H1 (cell line): ENCODE measurements at regions not wholly inside any gene's neighbourhood (a gene's known extent, or its start where the extent isn't known, plus 50 kb on each side); places are given as distances from the start of the nearest gene placed in this dataset.

ENCODE experiments used
- CTCF ChIA-PET: fragments of 300-600 bp; sonication (Branson Sonifier 250); formaldehyde crosslinking; loops from one replicate; lab custom pipeline; 2021; ENCODE audit not compliant: partially characterized antibody; lab: Charles Lee
- POLR2A ChIA-PET: fragments of 300-600 bp; sonication (Branson Sonifier 250); formaldehyde crosslinking; loops from one replicate; lab custom pipeline; 2021; ENCODE audit warnings: inconsistent platforms; ENCODE audit not compliant: partially characterized antibody; lab: Charles Lee
- DNase-seq, 2 experiments: peaks; one replicate each; pipeline versions ENCODE4 v3.0.0 to v3.0.0-alpha.2; 2010 to 2022; ENCODE audit warnings: low spot score in 2 of 2, low read depth in 1 of 2, mixed read lengths in 1 of 2
- FAIRE-seq: peaks from 2 replicates; lab custom pipeline; 2011; peaks lifted over from hg19 to GRCh38; lab: Jason Lieb, UNC
- H2AFZ ChIP-seq: 2 replicates; pipeline ENCODE4 v1.8.1; 2012; ENCODE audit warnings: low read length, inconsistent platforms
- H2AK5ac ChIP-seq: 2 replicates; pipeline ENCODE4 v1.6.1; 2013; ENCODE audit warnings: low read depth, low read length
- H2BK120ac ChIP-seq: replicated peaks from 2 replicates; pipeline ENCODE3; 2013; ENCODE audit warnings: low read depth, low read length, inconsistent platforms
- H2BK12ac ChIP-seq: 2 replicates; pipeline ENCODE4 v1.6.1; 2013; ENCODE audit warnings: low read depth, low read length
- H2BK15ac ChIP-seq: 2 replicates; pipeline ENCODE4 v1.6.1; 2013; ENCODE audit warnings: low read length
- H2BK20ac ChIP-seq: 2 replicates; pipeline ENCODE4 v1.6.1; 2013; ENCODE audit warnings: low read length
- H2BK5ac ChIP-seq: 2 replicates; pipeline ENCODE4 v1.6.1; 2013; ENCODE audit warnings: low read depth, low read length
- H3K14ac ChIP-seq: 2 replicates; pipeline ENCODE4 v1.6.1; 2013; ENCODE audit warnings: inconsistent platforms; ENCODE audit not compliant: insufficient read length
- H3K18ac ChIP-seq: 2 replicates; pipeline ENCODE4 v1.6.1; 2013; ENCODE audit warnings: low read length; ENCODE audit errors: extremely low read depth
- H3K23ac ChIP-seq: 2 replicates; pipeline ENCODE4 v1.6.1; 2013; ENCODE audit warnings: inconsistent platforms; ENCODE audit not compliant: insufficient read length
- H3K23me2 ChIP-seq: 2 replicates; pipeline ENCODE4 v1.6.1; 2013; ENCODE audit warnings: low read depth, low read length
- H3K27ac ChIP-seq: 2 replicates; pipeline ENCODE4 v1.6.1; 2011; ENCODE audit warnings: low read depth, low read length, inconsistent platforms
- H3K27me3 ChIP-seq, 4 experiments: replicated peaks in 1 of 4; 1 replicate in 1 of 4; 2 replicates in 3 of 4; pipeline versions ENCODE4 v1.6.1 to v1.8.1; 2011 to 2013; ENCODE audit warnings: low read length in 3 of 4, mild to moderate bottlenecking in 3 of 4, inconsistent platforms in 2 of 4, mixed read lengths in 2 of 4, moderate library complexity in 1 of 4; ENCODE audit not compliant: control insufficient read depth in 3 of 4, insufficient read depth in 3 of 4; ENCODE audit errors: extremely low read depth in 1 of 4
- H3K36me3 ChIP-seq, 4 experiments: 2 replicates each; pipeline versions ENCODE4 v1.6.1 to v1.8.1; 2011 to 2013; ENCODE audit warnings: mild to moderate bottlenecking in 4 of 4, low read length in 3 of 4, moderate library complexity in 2 of 4, control low read depth in 1 of 4, inconsistent platforms in 1 of 4; ENCODE audit not compliant: insufficient read depth in 4 of 4, control insufficient read depth in 2 of 4
- H3K4ac ChIP-seq: replicated peaks from 2 replicates; pipeline ENCODE3; 2013; ENCODE audit warnings: low read length, low read depth, mixed read lengths, inconsistent platforms; ENCODE audit not compliant: insufficient read length
- H3K4me1 ChIP-seq, 4 experiments: replicated peaks in 1 of 4; 1 replicate in 1 of 4; 2 replicates in 3 of 4; pipeline versions ENCODE4 v1.6.1 to v1.8.1; 2011 to 2013; ENCODE audit warnings: low read length in 3 of 4, inconsistent platforms in 2 of 4, mixed read lengths in 1 of 4; ENCODE audit not compliant: insufficient read depth in 4 of 4, control insufficient read depth in 3 of 4
- H3K4me2 ChIP-seq, 2 experiments: 2 replicates each; pipeline versions ENCODE4 v1.6.1 to v1.8.1; 2011 to 2013; ENCODE audit warnings: low read depth in 2 of 2, low read length in 2 of 2, control low read depth in 1 of 2, inconsistent platforms in 1 of 2, mild to moderate bottlenecking in 1 of 2; ENCODE audit not compliant: insufficient read depth in 1 of 2
- H3K4me3 ChIP-seq, 4 experiments: fragments of 200-600, 300-600 bp in 1 of 4; sonication (generic), shearing (Covaris generic), sonication (Bioruptor Twin) in 1 of 4; 2 replicates each; pipeline versions ENCODE4 v1.5.1 to v1.8.1; 2011 to 2016; ENCODE audit warnings: low read length in 4 of 4, low read depth in 3 of 4, control low read depth in 2 of 4, inconsistent platforms in 2 of 4, mild to moderate bottlenecking in 2 of 4, mixed read lengths in 1 of 4, moderate library complexity in 1 of 4; ENCODE audit not compliant: insufficient read depth in 2 of 4; ENCODE audit errors: extremely low read depth in 1 of 4
- H3K56ac ChIP-seq: replicated peaks from 2 replicates; pipeline ENCODE3; 2013; ENCODE audit warnings: low read depth, mild to moderate bottlenecking, mixed read lengths, low read length, inconsistent platforms; ENCODE audit not compliant: insufficient read length
- H3K79me1 ChIP-seq: 2 replicates; pipeline ENCODE4 v1.6.1; 2013; ENCODE audit warnings: low read depth, low read length, control low read depth
- H3K79me2 ChIP-seq, 2 experiments: 2 replicates each; pipeline versions ENCODE4 v1.6.1 to v1.8.1; 2012 to 2013; ENCODE audit warnings: low read length in 2 of 2, mild to moderate bottlenecking in 2 of 2, inconsistent platforms in 1 of 2; ENCODE audit not compliant: insufficient read depth in 2 of 2, control insufficient read depth in 1 of 2
- H3K9ac ChIP-seq, 4 experiments: replicated peaks in 1 of 4; 1 replicate in 1 of 4; 2 replicates in 3 of 4; pipeline versions ENCODE4 v1.6.1 to v1.8.1; 2011 to 2013; ENCODE audit warnings: low read depth in 3 of 4, low read length in 3 of 4, control low read depth in 2 of 4, mild to moderate bottlenecking in 2 of 4, moderate library complexity in 2 of 4, inconsistent platforms in 1 of 4; ENCODE audit errors: extremely low read depth in 1 of 4
- H3K9me3 ChIP-seq, 2 experiments: 2 replicates each; pipeline versions ENCODE4 v1.6.1 to v1.8.1; 2012 to 2013; ENCODE audit warnings: mild to moderate bottlenecking in 2 of 2, moderate library complexity in 2 of 2, control low read depth in 1 of 2, inconsistent platforms in 1 of 2, low read depth in 1 of 2, low read length in 1 of 2, mixed read lengths in 1 of 2; ENCODE audit not compliant: insufficient read depth in 2 of 2
- H4K20me1 ChIP-seq, 2 experiments: replicated peaks in 1 of 2; 2 replicates each; pipeline versions ENCODE3 to v1.8.1; 2011 to 2013; ENCODE audit warnings: inconsistent platforms in 2 of 2, low read length in 2 of 2, mild to moderate bottlenecking in 1 of 2; ENCODE audit not compliant: insufficient read depth in 2 of 2, control insufficient read depth in 1 of 2
- H4K5ac ChIP-seq: 2 replicates; pipeline ENCODE4 v1.6.1; 2013; ENCODE audit warnings: low read length, low read depth, mixed read lengths, inconsistent platforms; ENCODE audit not compliant: insufficient read length
- H4K8ac ChIP-seq: 2 replicates; pipeline ENCODE4 v1.8.0; 2013; ENCODE audit warnings: mild to moderate bottlenecking, moderate library complexity, low read length, inconsistent platforms; ENCODE audit not compliant: insufficient read depth; ENCODE audit errors: extremely low read depth
- H4K91ac ChIP-seq: replicated peaks from 2 replicates; pipeline ENCODE3; 2013; ENCODE audit warnings: low read length, mixed read lengths, inconsistent platforms; ENCODE audit not compliant: insufficient read length
- FOSL1 ChIP-seq: IDR thresholded peaks from 2 replicates; pipeline ENCODE4 v1.6.1; 2011; ENCODE audit warnings: mild to moderate bottlenecking, low read depth, low read length, moderate library complexity; ENCODE audit not compliant: insufficient read depth
- GABPA ChIP-seq: IDR thresholded peaks from 2 replicates; pipeline ENCODE4 v1.6.1; 2011; ENCODE audit warnings: mild to moderate bottlenecking, low read length, moderate library complexity, borderline replicate concordance; ENCODE audit not compliant: insufficient read depth
- KDM1A ChIP-seq: fragments of 200-600, 300-600 bp; sonication (generic); IDR thresholded peaks from 2 replicates; pipeline ENCODE4 v1.7.1; 2016; ENCODE audit warnings: mild to moderate bottlenecking, low read length, borderline replicate concordance
- PHF8 ChIP-seq: fragments of 200-600 bp; sonication (generic); conservative IDR thresholded peaks from 2 replicates; pipeline ENCODE4 v1.7.1; 2012; ENCODE audit warnings: low read depth, mild to moderate bottlenecking, inconsistent platforms, low read length, moderate library complexity
- POLR2A ChIP-seq, 2 experiments: IDR thresholded peaks; 1 replicate in 1 of 2; 2 replicates in 1 of 2; pipeline ENCODE4 v1.6.1; 2011; ENCODE audit warnings: low read depth in 2 of 2, low read length in 2 of 2, mild to moderate bottlenecking in 2 of 2; ENCODE audit errors: control extremely low read depth in 1 of 2
- RAD21 ChIP-seq, 2 experiments: IDR thresholded peaks in 1 of 2; conservative IDR thresholded peaks in 1 of 2; 2 replicates each; pipeline ENCODE4 v1.6.1; 2011; ENCODE audit warnings: low read depth in 2 of 2, low read length in 2 of 2, improper control_type of control experiment in 1 of 2, inconsistent platforms in 1 of 2, mild to moderate bottlenecking in 1 of 2, moderate library complexity in 1 of 2
- SIN3A ChIP-seq, 2 experiments: IDR thresholded peaks in 1 of 2; conservative IDR thresholded peaks in 1 of 2; 2 replicates each; pipeline ENCODE4 v1.6.1; 2011 to 2012; ENCODE audit warnings: low read length in 2 of 2, improper control_type of control experiment in 1 of 2, low read depth in 1 of 2, mild to moderate bottlenecking in 1 of 2
- TAF1 ChIP-seq: IDR thresholded peaks from 2 replicates; pipeline ENCODE4 v1.6.1; 2011; ENCODE audit warnings: mild to moderate bottlenecking, low read depth, low read length
- ZNF274 ChIP-seq: IDR thresholded peaks from 2 replicates; pipeline ENCODE4 v1.7.0; 2012; ENCODE audit warnings: low read length, borderline replicate concordance; ENCODE audit errors: extremely low read depth

GRCh38 chr18:25633563-25633962, 281.6 kb upstream of the ZNF521 start (continued):
- no peak for TF ChIP-seq POLR2A (IDR thresholded peaks at IDR 0.05; ENCODE audit: control extremely low read depth in 1 of 2, low read depth in 2 of 2, low read length in 2 of 2)
- no peak for TF ChIP-seq ZNF274

GRCh38 chr18:25630682-25631081, 278.7 kb upstream of the ZNF521 start:
- Histone ChIP-seq H4K8ac (no peak overlapping the region), H2BK20ac (no peak overlapping the region), H3K14ac (no peak overlapping the region), H3K4ac (no peak overlapping the region), H3K18ac (no peak overlapping the region), H3K23me2 (no peaks in the 10 kb centered on the region), H2BK120ac (no peak overlapping the region)
- TF ChIP-seq FOSL1 (no peak), PHF8 (no peak), TAF1 (no peak), GABPA (no peak), SIN3A (conservative IDR thresholded peaks at IDR 0.05 in 1 of 2, IDR thresholded peaks at IDR 0.05 in 1 of 2; ENCODE audit: low read depth in 1 of 2, low read length in 2 of 2) (no peak), KDM1A (no peak), RAD21 (IDR thresholded peaks at IDR 0.05 in 1 of 2, conservative IDR thresholded peaks at IDR 0.05 in 1 of 2; ENCODE audit: low read depth in 2 of 2, low read length in 2 of 2) (no peak)
- TF ChIP-seq, all 59 proteins: peak for 0
- ChIA-PET POLR2A (no interaction called here), CTCF (interaction anchor here (1.1 kb wide), 1 partner anchor 18 kb away, joined by 4 read pairs; no protein-coding TSS in a partner anchor)
- DNase-seq (no peak), FAIRE-seq (no peak)
- Histone ChIP-seq H3K27ac (no peak overlapping the region), H2BK12ac (no peak overlapping the region), H2BK15ac (no peak overlapping the region), H3K23ac (no peak overlapping the region), H4K20me1 (no peaks in the 10 kb centered on the region), H3K9me3 (no peaks in the 10 kb centered on the region), H3K27me3 (no peaks in the 10 kb centered on the region), H3K9ac (no peak overlapping the region), H3K79me1 (no peaks in the 10 kb centered on the region), H4K91ac (no peak overlapping the region), H3K4me2 (no peak overlapping the region), H3K36me3 (no peaks in the 10 kb centered on the region), H3K4me1 (no peaks in the 10 kb centered on the region), H2BK5ac (no peak overlapping the region), H3K56ac (no peak overlapping the region), H4K5ac (no peak overlapping the region), H2AK5ac (no peak overlapping the region), H3K79me2 (no peaks in the 10 kb centered on the region), H2AFZ (no peak overlapping the region), H3K4me3 (no peak overlapping the region)
